ENCODE measurements at regions not wholly inside any gene's neighbourhood (a gene's known extent, or its start where the extent isn't known, plus 50 kb on each side); places are given as distances from the start of the nearest gene placed in this dataset.
"Not testable (repeated sequence)": the region's sequence is repeated elsewhere in the genome, so short reads cannot be mapped to it uniquely, and the experiment has no call there.

- Histone ChIP-seq H3K4me3 (ENCODE audit: low read depth in 1 of 2, low read length in 1 of 2) (no peak overlapping the region), H3K4me1 (ENCODE audit: control insufficient read depth in 1 of 2, insufficient read depth in 1 of 2, low read depth in 1 of 2, low read length in 1 of 2) (no peaks in the 10 kb centered on the region), H3K9me3 (no peaks in the 10 kb centered on the region)
Observed at GRCh38 chr2:53497020-53497419, 270.6 kb upstream of the CHAC2 start.

GRCh38 chr2:53493210-53493609 is 274.4 kb upstream of the CHAC2 start:
- no peak overlapping the region for H3K4me3 ChIP-seq (ENCODE audit: low read depth in 1 of 2, low read length in 1 of 2)
- no peaks in the 10 kb centered on the region for H3K36me3 ChIP-seq
- no peak for TF ChIP-seq CTCF (IDR thresholded peaks at IDR 0.05)
- H3K9me3 ChIP-seq, result no peaks in the 10 kb centered on the region
- no peak overlapping the region for H3K27ac ChIP-seq
- no peaks in the 10 kb centered on the region for H3K27me3 ChIP-seq
- no peaks in the 10 kb centered on the region for H3K4me1 ChIP-seq (ENCODE audit: control insufficient read depth in 1 of 2, insufficient read depth in 1 of 2, low read depth in 1 of 2, low read length in 1 of 2)

More at GRCh38 chr2:53497020-53497419, 270.6 kb upstream of the CHAC2 start:
- no peaks in the 10 kb centered on the region for H3K27me3 ChIP-seq
- no peaks in the 10 kb centered on the region for H3K36me3 ChIP-seq
- no peak overlapping the region for H3K27ac ChIP-seq
- no peak for TF ChIP-seq CTCF (IDR thresholded peaks at IDR 0.05)

- Histone ChIP-seq H3K9me3 (no peaks in the 10 kb centered on the region), H3K36me3 (no peaks in the 10 kb centered on the region), H3K27me3 (no peaks in the 10 kb centered on the region), H3K4me1 (ENCODE audit: control insufficient read depth in 1 of 2, insufficient read depth in 1 of 2, low read depth in 1 of 2, low read length in 1 of 2) (no peaks in the 10 kb centered on the region), H3K4me3 (ENCODE audit: low read depth in 1 of 2, low read length in 1 of 2) (no peak overlapping the region), H3K27ac (no peak overlapping the region)
- no peak for TF ChIP-seq CTCF (IDR thresholded peaks at IDR 0.05)
Observed at GRCh38 chr2:53490659-53491058, 276.9 kb upstream of the CHAC2 start.

- H3K4me1 ChIP-seq (ENCODE audit: control insufficient read depth in 1 of 2, insufficient read depth in 1 of 2, low read depth in 1 of 2, low read length in 1 of 2); H3K4me3 ChIP-seq (ENCODE audit: low read depth in 1 of 2, low read length in 1 of 2); H3K27ac ChIP-seq; H3K27me3 ChIP-seq; H3K9me3 ChIP-seq; H3K36me3 ChIP-seq: not testable (repeated sequence)
Observed at GRCh38 chr2:53486185-53486899, 281.3 kb upstream of the CHAC2 start.

- H3K4me1 ChIP-seq (ENCODE audit: control insufficient read depth in 1 of 2, insufficient read depth in 1 of 2, low read depth in 1 of 2, low read length in 1 of 2), result no peaks in the 10 kb centered on the region
- TF ChIP-seq CTCF (IDR thresholded peaks at IDR 0.05), result no peak
- no peak overlapping the region for H3K4me3 ChIP-seq (ENCODE audit: low read depth in 1 of 2, low read length in 1 of 2)
- no peaks in the 10 kb centered on the region for H3K27me3 ChIP-seq
- H3K27ac ChIP-seq, result no peak overlapping the region
- H3K9me3 ChIP-seq, result no peaks in the 10 kb centered on the region
- H3K36me3 ChIP-seq, result no peaks in the 10 kb centered on the region
Observed at GRCh38 chr2:53485021-53485728, 282.4 kb upstream of the CHAC2 start.

GRCh38 chr2:53484531-53484930 is 283.1 kb upstream of the CHAC2 start:
- Histone ChIP-seq H3K27ac (no peak overlapping the region), H3K9me3 (no peaks in the 10 kb centered on the region), H3K4me1 (ENCODE audit: control insufficient read depth in 1 of 2, insufficient read depth in 1 of 2, low read depth in 1 of 2, low read length in 1 of 2) (no peaks in the 10 kb centered on the region), H3K4me3 (ENCODE audit: low read depth in 1 of 2, low read length in 1 of 2) (no peak overlapping the region), H3K27me3 (no peaks in the 10 kb centered on the region), H3K36me3 (no peaks in the 10 kb centered on the region)
- TF ChIP-seq CTCF (IDR thresholded peaks at IDR 0.05), result no peak
